Left kidney (tissue), 1 donor: ENCODE measurements at regions not wholly inside any gene's neighbourhood (a gene's known extent, or its start where the extent isn't known, plus 50 kb on each side); places are given as distances from the start of the nearest gene placed in this dataset.

Source experiments
- DNase-seq: peaks from one replicate; pipeline ENCODE4 v3.0.0-alpha.2; 2013

GRCh38 chr20:50343125-50343489 is 152.5 kb downstream of the CEBPB start:
- no peak for DNase-seq

GRCh38 chr20:50343490-50344179 is 153.0 kb downstream of the CEBPB start:
- no peak for DNase-seq

GRCh38 chr20:50344232-50345071 is 153.8 kb downstream of the CEBPB start:
- no peak for DNase-seq

- DNase-seq, result no peak
Observed at GRCh38 chr20:50345712-50346373, 155.2 kb downstream of the CEBPB start.

- DNase-seq, result no peak
Observed at GRCh38 chr20:50346374-50347283, 156.0 kb downstream of the CEBPB start.

- DNase-seq, result no peak
Observed at GRCh38 chr20:50347284-50348063, 156.8 kb downstream of the CEBPB start.

GRCh38 chr20:50348096-50348495 is 157.5 kb downstream of the CEBPB start:
- DNase-seq, result no peak

- no peak for DNase-seq
Observed at GRCh38 chr20:50350510-50351249, 159.5 kb upstream of the PTPN1 start.

- no peak for DNase-seq
Observed at GRCh38 chr20:50351541-50351940, 158.6 kb upstream of the PTPN1 start.

- no peak for DNase-seq
Observed at GRCh38 chr20:50353289-50353961, 156.8 kb upstream of the PTPN1 start.

GRCh38 chr20:50354721-50355589 is 155.2 kb upstream of the PTPN1 start:
- DNase-seq, result no peak

- no peak for DNase-seq
Observed at GRCh38 chr20:50355590-50356524, 154.3 kb upstream of the PTPN1 start.

GRCh38 chr20:50356525-50356885 is 153.7 kb upstream of the PTPN1 start:
- DNase-seq, result no peak

GRCh38 chr20:50356962-50357782 is 153.0 kb upstream of the PTPN1 start:
- DNase-seq, result no peak

GRCh38 chr20:50357783-50358161 is 152.4 kb upstream of the PTPN1 start:
- no peak for DNase-seq

- no peak for DNase-seq
Observed at GRCh38 chr20:50358166-50358565, 152.0 kb upstream of the PTPN1 start.

- DNase-seq, result no peak
Observed at GRCh38 chr20:50358971-50359370, 151.2 kb upstream of the PTPN1 start.
